ENCODE measurements at regions not wholly inside any gene's neighbourhood (a gene's known extent, or its start where the extent isn't known, plus 50 kb on each side); places are given as distances from the start of the nearest gene placed in this dataset.
A peak's percentile ranks its signal among the peaks of the same experiment; 100 is the strongest.

- no peak overlapping the region for H3K27ac ChIP-seq (ENCODE audit: low read depth, low read length)
- TF ChIP-seq EZH2 (IDR thresholded peaks at IDR 0.05; ENCODE audit: insufficient read depth, low read length) (no peak), CTCF (IDR thresholded peaks at IDR 0.05; ENCODE audit: insufficient read depth, low read depth, low read length) (no peak)
- Mint-ChIP-seq H3K4me3 (ENCODE audit: unreplicated experiment) (no peak overlapping the region), H3K36me3 (ENCODE audit: low read depth, unreplicated experiment) (peaks cover 2% of the 10 kb centered on the region), H3K9me3 (ENCODE audit: unreplicated experiment) (peaks cover 3% of the 10 kb centered on the region), H3K27ac (ENCODE audit: unreplicated experiment) (no peak overlapping the region), H3K27me3 (ENCODE audit: low read depth, unreplicated experiment) (no peaks in the 10 kb centered on the region), H3K4me1 (ENCODE audit: low read depth, unreplicated experiment) (peaks cover 9% of the 10 kb centered on the region)
- H3K27me3 ChIP-seq (ENCODE audit: insufficient read depth, low read length), result no peaks in the 10 kb centered on the region
- H4K20me1 ChIP-seq (ENCODE audit: insufficient read depth, low read length), result no peaks in the 10 kb centered on the region
- H3K9me3 ChIP-seq (ENCODE audit: insufficient read depth, low read depth, low read length), result no peaks in the 10 kb centered on the region
- H3K4me2 ChIP-seq (ENCODE audit: low read length), result no peak overlapping the region
- no peak overlapping the region for H2AFZ ChIP-seq (ENCODE audit: low read depth, low read length)
- H3K79me2 ChIP-seq (ENCODE audit: insufficient read depth, low read length), result no peaks in the 10 kb centered on the region
- H3K4me1 ChIP-seq (ENCODE audit: insufficient read depth, low read length), result peaks cover 10% of the 10 kb centered on the region
- H3K36me3 ChIP-seq (ENCODE audit: insufficient read depth, low read length), result no peaks in the 10 kb centered on the region
- DNase-seq (ENCODE audit: low read depth), result peak; percentile 34
- no peak for FAIRE-seq
- no peak overlapping the region for H3K9ac ChIP-seq (ENCODE audit: low read length)
- no peak overlapping the region for H3K4me3 ChIP-seq (ENCODE audit: insufficient read depth, low read depth, low read length)
These were observed 209.4 kb upstream of the DPH6 start for GRCh38 chr15:35755237-35755802.

GRCh38 chr15:35756623-35757022, 210.7 kb upstream of the DPH6 start:
- Mint-ChIP-seq H3K27ac (ENCODE audit: unreplicated experiment) (no peak overlapping the region), H3K4me3 (ENCODE audit: unreplicated experiment) (no peak overlapping the region), H3K4me1 (ENCODE audit: low read depth, unreplicated experiment) (peaks cover 7% of the 10 kb centered on the region), H3K27me3 (ENCODE audit: low read depth, unreplicated experiment) (no peaks in the 10 kb centered on the region), H3K36me3 (ENCODE audit: low read depth, unreplicated experiment) (peaks cover 2% of the 10 kb centered on the region), H3K9me3 (ENCODE audit: unreplicated experiment) (peaks cover 3% of the 10 kb centered on the region)
- FAIRE-seq, result no peak
- H3K27me3 ChIP-seq (ENCODE audit: insufficient read depth, low read length), result no peaks in the 10 kb centered on the region
- no peak overlapping the region for H3K27ac ChIP-seq (ENCODE audit: low read depth, low read length)
- no peak overlapping the region for H3K4me2 ChIP-seq (ENCODE audit: low read length)
- TF ChIP-seq CTCF (IDR thresholded peaks at IDR 0.05; ENCODE audit: insufficient read depth, low read depth, low read length) (no peak), EZH2 (IDR thresholded peaks at IDR 0.05; ENCODE audit: insufficient read depth, low read length) (no peak)
- H3K9me3 ChIP-seq (ENCODE audit: insufficient read depth, low read depth, low read length), result no peaks in the 10 kb centered on the region
- no peak overlapping the region for H3K4me3 ChIP-seq (ENCODE audit: insufficient read depth, low read depth, low read length)
- H3K4me1 ChIP-seq (ENCODE audit: insufficient read depth, low read length), result peaks cover 6% of the 10 kb centered on the region
- no peak overlapping the region for H3K9ac ChIP-seq (ENCODE audit: low read length)
- H3K79me2 ChIP-seq (ENCODE audit: insufficient read depth, low read length), result no peaks in the 10 kb centered on the region
- H4K20me1 ChIP-seq (ENCODE audit: insufficient read depth, low read length), result no peaks in the 10 kb centered on the region
- no peaks in the 10 kb centered on the region for H3K36me3 ChIP-seq (ENCODE audit: insufficient read depth, low read length)
- DNase-seq (ENCODE audit: low read depth), result no peak
- H2AFZ ChIP-seq (ENCODE audit: low read depth, low read length), result no peak overlapping the region

GRCh38 chr15:35757361-35757760, 211.4 kb upstream of the DPH6 start:
- peaks cover 7% of the 10 kb centered on the region for H3K4me1 Mint-ChIP-seq (ENCODE audit: low read depth, unreplicated experiment)
- H3K4me1 ChIP-seq (ENCODE audit: insufficient read depth, low read length), result peaks cover 4% of the 10 kb centered on the region
- no peak for FAIRE-seq
- no peak overlapping the region for H3K4me3 Mint-ChIP-seq (ENCODE audit: unreplicated experiment)
- peaks cover 2% of the 10 kb centered on the region for H3K36me3 Mint-ChIP-seq (ENCODE audit: low read depth, unreplicated experiment)
- no peaks in the 10 kb centered on the region for H3K27me3 ChIP-seq (ENCODE audit: insufficient read depth, low read length)
- no peaks in the 10 kb centered on the region for H3K9me3 ChIP-seq (ENCODE audit: insufficient read depth, low read depth, low read length)
- DNase-seq (ENCODE audit: low read depth), result no peak
- no peaks in the 10 kb centered on the region for H3K36me3 ChIP-seq (ENCODE audit: insufficient read depth, low read length)
- H3K27ac ChIP-seq (ENCODE audit: low read depth, low read length), result no peak overlapping the region
- no peaks in the 10 kb centered on the region for H4K20me1 ChIP-seq (ENCODE audit: insufficient read depth, low read length)
- H3K79me2 ChIP-seq (ENCODE audit: insufficient read depth, low read length), result no peaks in the 10 kb centered on the region
- no peak overlapping the region for H2AFZ ChIP-seq (ENCODE audit: low read depth, low read length)
- no peak overlapping the region for H3K4me2 ChIP-seq (ENCODE audit: low read length)
- H3K4me3 ChIP-seq (ENCODE audit: insufficient read depth, low read depth, low read length), result no peak overlapping the region
- TF ChIP-seq EZH2 (IDR thresholded peaks at IDR 0.05; ENCODE audit: insufficient read depth, low read length) (no peak), CTCF (IDR thresholded peaks at IDR 0.05; ENCODE audit: insufficient read depth, low read depth, low read length) (no peak)
- no peak overlapping the region for H3K9ac ChIP-seq (ENCODE audit: low read length)
- H3K9me3 Mint-ChIP-seq (ENCODE audit: unreplicated experiment), result peaks cover 3% of the 10 kb centered on the region
- H3K27ac Mint-ChIP-seq (ENCODE audit: unreplicated experiment), result no peak overlapping the region
- H3K27me3 Mint-ChIP-seq (ENCODE audit: low read depth, unreplicated experiment), result no peaks in the 10 kb centered on the region

Data from astrocyte (in vitro differentiated cells and primary cell).